ENCODE measurements at regions not wholly inside any gene's neighbourhood (a gene's known extent, or its start where the extent isn't known, plus 50 kb on each side); places are given as distances from the start of the nearest gene placed in this dataset.
"Not testable (repeated sequence)": the region's sequence is repeated elsewhere in the genome, so short reads cannot be mapped to it uniquely, and the experiment has no call there.

- DNase-seq; H3K36me3 ChIP-seq; H3K27ac ChIP-seq; H3K9me3 ChIP-seq; H3K4me1 ChIP-seq; H3K27me3 ChIP-seq; in situ Hi-C loops (cut with MboI; ENCODE audit: low pct_ligation_motif_present in 1 of 4, low pct_unique_long_range_greater_than_20kb in 1 of 4, low sequenced_read_pairs in 3 of 4); H3K4me3 ChIP-seq; intact Hi-C loops (cut with DNase I; ENCODE audit: low total_unique reads): not testable (repeated sequence)
- WGBS, 2 donors (ENCODE audit: low coverage in 1 of 2): 73 to 81% methylated on average over 2 of the region's 2 CpGs
Observed at GRCh38 chr6:60308939-60309338, 1977.1 kb downstream of the KHDRBS2 start.
